ACHN (cell line): ENCODE measurements at regions not wholly inside any gene's neighbourhood (a gene's known extent, or its start where the extent isn't known, plus 50 kb on each side); places are given as distances from the start of the nearest gene placed in this dataset.
"Not testable (repeated sequence)": the region's sequence is repeated elsewhere in the genome, so short reads cannot be mapped to it uniquely, and the experiment has no call there.

Source experiments
- DNase-seq: peaks from one replicate; pipeline ENCODE4 v3.0.0-alpha.2; 2015
- in situ Hi-C: cut with HindIII; loops from 2 replicates; pipeline ENCODE4 v1.10.0; 2017; ENCODE audit warnings: low sequenced_read_pairs, low pct_ligation_motif_present, low pct_unique_long_range_greater_than_20kb

DNA sequence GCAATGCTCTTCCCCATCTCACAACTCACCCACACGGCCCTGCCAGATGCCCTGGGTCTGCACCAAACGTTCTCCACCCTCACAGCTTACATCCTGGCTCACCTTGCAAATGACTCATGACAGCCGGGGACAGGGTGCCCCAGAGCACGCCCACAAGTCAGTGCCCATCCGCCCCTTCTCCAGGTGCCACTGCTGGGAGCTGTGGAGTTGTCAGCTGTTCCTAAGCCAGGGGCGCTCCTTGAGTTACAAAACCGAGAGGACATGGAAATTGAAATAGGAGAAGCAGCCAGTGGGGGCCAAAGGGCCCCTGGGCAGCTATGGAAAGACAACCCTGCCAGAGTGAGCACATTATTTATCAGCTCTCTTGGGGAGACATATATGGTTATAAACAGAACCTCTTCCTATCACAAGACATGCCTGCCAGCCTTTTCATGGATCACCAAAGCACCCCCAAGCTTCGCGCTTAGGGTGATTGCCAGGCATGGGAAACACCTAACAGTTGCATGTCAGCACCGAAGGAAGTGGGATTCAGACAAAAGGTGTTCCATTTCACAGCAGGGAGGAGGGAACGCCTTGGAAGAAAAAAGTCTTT lies 236.8 kb downstream of the LY86 start:
- DNase-seq: no peak
- in situ Hi-C loops: no loop called here

DNA sequence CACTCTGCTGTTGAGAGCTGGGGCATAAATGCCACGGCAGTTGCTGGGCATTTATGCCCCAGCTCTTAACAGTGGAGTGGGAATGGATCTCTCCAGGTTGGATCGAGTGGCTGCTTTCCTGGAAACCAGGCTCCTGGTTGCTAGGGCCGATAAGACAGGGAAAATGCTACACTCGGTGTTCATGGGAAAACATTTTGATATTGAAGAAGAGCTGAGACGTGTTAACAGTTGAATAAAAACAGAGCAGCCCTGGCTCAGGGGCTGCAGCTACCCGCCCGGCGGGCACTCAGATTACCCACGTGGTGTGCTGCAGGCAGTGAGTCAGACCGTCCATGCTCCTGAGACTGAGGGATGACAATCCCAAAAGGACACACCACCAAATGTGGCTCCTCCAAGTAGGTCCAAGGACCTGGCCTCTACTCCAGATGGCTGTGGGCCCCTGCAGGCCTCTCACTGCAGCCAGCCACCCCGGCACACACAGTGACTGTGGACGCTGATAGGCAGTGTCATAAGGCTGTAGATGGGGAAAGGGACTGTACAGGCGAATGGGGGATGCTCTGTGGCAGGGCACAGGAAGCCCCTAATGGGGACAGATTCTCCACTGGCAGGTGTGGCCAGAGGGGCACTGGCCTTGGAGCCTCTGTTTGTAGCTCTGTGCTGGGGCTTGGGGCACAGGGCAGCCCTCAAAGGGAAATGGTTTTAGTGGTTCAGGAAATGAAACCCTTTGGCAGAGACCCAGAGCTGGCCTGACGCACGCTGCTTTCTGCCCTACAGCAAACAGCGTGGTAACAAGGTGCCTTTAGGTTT lies 237.8 kb downstream of the LY86 start:
- DNase-seq: no peak
- in situ Hi-C loops: no loop called here

DNA sequence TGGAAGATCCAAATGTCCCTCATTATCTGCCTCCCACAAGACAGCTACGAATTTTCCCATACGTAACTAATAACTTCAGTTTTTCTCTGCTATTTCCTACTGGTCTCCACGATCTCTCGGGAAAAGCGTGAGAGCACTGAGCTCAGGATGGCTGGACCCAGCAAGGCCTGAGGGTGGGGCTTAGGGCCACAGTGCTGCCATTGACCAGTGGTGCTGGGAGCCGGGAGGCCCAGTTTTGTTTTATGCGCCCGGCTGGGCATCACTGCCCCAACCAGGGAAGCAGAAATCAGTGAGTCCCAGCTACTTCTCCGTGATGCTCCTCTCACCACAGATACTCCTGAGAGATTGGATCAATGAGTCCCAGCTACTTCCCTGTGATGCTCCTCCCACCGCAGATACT lies 238.4 kb downstream of the LY86 start:
- in situ Hi-C loops: no loop called here
- DNase-seq: no peak

DNA sequence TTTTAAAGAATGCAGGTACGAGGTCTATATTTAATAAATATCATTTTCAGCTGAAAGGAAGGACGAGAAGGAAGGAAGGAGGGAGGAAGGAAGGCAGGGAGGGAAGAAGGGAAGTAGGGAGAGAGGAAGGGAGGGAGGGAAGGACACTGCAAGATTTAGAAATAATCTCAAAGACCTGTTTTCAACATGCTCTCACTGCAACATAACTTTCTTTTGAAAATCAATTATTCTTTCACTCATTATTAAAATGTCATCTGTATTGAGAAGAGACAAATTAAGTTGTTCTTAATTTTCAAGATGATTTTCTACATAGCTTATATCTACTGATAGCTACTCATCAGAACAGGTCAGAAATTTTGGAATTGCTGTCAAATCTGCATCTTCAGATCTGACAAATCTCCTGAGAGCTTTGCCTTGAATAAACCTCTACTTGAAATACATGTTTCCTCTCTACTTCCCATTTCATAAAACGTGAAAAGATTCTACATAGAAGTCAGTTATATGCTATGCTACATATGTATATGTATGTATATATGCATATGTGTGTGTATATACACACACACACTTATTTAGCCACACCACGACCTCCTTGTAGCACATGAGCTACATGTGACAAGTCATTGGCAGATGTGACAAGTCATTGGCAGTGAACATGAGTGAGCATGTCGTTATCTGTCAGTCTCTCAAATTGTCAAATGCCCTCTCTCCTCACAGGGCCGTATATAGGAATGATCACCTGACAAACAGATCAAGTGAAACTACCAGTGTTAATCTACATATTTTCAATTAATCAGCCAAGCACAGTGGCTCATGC lies 241.6 kb downstream of the LY86 start:
- no peak for DNase-seq
- in situ Hi-C loops: no loop called here

DNA sequence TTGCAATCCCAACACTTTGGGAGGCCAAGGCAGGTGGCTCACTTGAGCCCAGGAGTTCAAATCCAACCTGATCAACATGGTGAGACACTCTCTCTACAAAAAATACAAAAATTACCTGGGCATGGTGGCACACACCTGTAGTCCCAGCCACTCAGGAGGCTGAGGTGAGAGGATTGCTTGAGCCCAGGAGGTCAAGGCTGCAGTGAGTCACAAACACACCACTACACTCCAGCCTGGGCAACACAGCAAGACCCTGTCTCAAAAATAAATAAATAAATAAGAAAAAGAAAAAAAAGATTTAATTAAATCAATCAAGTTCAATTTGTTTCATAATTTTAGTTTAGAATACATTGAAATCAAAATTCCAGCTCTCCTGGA lies 242.2 kb downstream of the LY86 start:
- DNase-seq, in situ Hi-C loops: not testable (repeated sequence)

DNA sequence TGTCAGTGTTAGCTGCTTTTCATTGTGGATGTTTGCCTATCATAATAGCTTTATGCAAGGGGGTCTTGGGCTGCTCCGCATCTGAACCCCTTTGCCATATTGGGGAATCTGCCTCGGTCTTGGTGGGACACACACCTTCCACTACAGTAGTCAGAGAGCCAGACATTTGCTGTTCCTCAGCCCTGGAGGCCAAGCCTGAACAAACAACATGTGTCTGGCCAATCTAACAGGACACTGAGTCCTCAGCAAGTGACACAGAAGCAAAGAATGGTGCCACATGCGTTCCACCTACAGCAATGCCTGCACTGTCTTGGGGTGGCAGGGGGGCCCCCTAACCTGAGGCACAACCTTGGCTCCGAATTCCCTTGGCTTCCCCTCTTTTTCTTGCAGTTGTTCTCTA lies 243.9 kb downstream of the LY86 start:
- in situ Hi-C loops: no loop called here
- no peak for DNase-seq

DNA sequence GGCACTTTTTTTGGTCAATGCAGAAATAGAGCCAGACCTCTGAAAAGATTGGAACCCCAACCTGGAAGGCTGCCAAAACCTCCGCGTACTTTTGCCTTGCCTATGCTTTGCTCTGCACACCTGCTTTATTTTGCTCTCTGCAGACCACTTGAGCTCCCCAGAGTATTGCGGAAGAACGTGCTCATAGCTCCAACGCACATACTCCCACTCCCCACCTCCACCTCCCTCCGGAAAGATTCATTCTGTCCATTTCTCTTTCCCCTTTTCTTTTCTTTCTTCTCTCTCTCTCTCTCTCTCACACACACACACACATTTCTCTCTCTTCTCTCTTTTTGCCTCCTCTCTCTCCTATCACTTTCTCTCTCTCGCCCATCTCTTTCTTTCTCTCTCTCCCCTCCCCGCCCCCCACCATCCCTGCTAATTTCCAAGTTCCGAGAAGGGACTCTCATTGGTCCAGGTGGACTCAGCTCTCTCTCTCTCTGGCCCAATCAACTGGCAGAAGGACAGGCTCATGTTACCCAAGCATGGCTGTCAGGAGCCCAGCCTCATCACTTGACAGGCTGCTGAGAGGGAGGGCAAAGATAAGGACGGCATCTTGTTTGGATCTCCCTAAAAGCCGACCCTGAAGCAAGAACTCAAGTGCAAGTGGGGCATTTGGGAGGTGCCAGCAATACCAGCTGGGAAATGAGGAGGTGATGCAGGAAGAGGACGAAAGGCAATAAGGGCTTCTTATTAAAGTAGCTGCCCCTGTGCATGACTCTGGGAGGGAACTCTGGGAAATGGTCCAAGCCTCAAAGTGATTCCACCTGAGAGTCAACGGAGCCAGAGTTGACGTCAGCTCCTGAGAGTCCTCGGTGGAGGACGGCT lies 246.1 kb downstream of the LY86 start:
- no peak for DNase-seq

DNA sequence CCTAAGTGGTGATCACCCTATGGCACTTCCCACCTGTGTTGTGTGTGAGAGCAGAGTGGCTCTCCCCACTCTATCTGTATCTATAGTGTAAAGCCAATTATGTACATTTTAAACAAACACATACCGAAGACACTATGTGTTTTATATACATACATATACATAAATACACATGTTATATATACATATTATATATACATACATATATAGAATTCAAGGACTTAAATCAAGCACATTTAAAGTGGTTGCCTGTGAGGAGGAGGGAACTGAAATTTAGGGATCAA lies 246.6 kb downstream of the LY86 start:
- in situ Hi-C loops: no loop called here
- DNase-seq: no peak

More for the DNA sequence above, 246.1 kb downstream of the LY86 start:
- in situ Hi-C loops: no loop called here

DNA sequence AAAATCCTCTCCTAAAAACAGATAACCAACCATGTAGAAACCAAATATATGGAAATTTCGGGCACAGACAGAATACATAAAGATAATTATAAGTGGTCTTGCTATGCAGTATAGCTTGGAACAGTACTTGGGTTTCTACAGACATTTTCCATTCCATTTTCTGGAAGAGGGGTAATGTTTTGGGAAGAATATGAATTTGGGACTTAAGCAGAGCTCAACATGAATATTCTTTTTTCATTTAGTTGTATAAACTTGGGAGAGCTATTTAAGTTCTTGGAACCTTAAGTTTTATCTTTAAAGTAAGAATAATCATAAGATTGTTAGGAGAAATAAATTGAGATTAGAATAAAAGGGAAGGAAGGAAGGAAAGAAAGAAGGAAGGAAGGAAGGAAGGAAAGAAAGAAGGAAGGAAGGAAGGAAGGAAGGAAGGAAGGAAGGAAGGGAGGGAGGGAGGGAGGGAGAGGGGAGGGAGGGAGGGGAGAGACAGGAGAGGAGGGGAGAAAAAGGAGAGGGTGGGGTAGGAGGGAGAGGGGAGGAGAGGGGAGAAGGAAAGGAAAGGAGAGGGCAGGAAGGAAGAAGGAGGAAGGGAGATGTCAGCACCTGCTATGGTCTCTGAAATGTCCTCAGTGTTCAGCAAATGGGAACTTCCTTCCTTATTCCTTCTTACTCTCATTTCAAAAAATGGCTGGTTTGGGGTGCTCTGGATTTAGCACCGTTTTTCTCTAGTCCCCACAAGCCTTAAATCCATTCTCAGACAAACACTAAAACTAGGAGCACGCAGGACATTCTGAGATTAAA lies 248.3 kb downstream of the LY86 start:
- DNase-seq: no peak
- in situ Hi-C loops: no loop called here

DNA sequence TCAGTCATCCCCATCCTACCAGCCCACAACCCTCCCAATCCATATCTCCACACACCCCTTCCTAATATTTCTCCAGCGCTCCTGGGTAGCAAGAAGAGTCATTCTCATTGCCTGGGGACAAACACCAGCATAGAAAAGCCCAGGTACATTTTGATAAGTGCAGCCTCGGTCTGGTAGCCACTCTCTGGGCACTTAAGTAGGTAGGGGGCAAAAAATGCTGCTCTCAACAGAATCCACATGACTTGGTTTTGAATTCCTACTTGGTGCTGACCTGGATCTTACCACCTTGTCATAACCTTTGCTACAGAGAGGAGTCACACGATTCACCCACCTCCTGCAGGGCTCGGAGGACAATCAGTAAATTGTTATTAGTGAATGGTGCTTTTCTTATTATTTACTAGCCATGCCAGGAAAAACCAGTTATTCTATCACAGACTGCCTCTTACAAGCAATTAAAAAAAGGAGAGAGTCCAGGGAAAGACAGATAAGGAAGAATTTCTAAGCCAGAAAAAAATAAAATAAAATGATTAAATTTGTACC lies 249.1 kb downstream of the LY86 start:
- in situ Hi-C loops: no loop called here
- no peak for DNase-seq

DNA sequence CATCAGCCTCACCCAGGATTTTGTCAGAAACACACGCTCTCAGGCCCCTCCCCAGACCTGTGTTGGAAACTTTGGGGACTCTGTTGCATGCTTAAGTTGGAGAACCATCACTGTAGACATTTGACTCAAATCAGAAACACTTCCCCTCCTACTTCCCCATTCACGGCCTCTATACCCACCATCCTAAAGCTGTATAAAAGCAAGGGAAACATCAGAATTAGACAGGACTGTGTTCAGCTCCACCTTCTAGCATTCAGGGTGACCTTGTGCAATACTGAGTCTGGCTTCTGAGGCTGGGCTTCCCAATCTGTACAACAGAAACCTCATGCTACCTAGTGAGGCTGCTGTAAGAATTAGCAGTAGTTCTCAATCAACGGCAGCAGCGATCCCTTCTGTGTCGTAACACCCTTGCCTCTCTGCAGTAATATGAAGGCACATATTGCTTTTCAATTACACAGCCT lies 252.3 kb downstream of the LY86 start:
- no peak for DNase-seq
- in situ Hi-C loops: no loop called here

DNA sequence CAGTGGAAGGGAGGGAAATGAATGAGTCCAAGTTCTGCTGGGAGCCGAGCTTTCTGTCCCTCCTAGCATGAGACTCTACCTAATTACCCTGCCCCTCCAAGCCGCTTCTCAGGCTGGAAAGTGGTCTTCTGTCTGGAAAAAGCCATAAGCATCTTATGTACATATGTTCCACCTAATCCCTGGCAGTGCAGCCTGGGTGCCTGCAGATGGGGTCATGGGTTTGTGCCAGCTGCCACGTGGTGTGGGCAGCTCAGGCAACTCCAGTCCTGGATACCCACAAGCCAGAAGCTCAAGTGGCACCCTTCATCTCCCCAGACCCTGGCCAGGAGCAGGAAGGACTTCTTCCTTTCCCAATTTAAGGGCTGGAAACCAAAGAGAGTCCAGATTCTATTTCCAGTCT lies 253.1 kb downstream of the LY86 start:
- no peak for DNase-seq
- in situ Hi-C loops: no loop called here

DNA sequence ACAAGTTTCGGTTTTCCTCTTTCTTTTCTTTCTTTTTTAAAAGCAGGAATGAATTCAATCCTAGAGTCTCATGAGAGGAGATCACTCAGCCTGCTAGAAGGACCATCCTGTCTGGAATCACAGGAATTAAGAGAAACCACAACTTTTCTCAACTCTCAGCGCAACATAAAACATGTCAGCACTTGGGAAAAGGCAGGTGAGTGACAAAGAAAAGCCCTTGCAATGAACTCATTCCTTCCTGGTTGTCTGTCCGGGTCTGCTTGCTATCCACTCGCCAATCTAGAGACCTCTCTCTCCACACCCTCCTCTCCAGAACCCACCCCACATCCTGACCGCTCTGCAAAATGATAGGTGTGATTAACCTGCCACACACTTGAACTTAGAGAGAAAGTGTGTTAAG lies 253.8 kb downstream of the LY86 start:
- in situ Hi-C loops: no loop called here
- DNase-seq: no peak

DNA sequence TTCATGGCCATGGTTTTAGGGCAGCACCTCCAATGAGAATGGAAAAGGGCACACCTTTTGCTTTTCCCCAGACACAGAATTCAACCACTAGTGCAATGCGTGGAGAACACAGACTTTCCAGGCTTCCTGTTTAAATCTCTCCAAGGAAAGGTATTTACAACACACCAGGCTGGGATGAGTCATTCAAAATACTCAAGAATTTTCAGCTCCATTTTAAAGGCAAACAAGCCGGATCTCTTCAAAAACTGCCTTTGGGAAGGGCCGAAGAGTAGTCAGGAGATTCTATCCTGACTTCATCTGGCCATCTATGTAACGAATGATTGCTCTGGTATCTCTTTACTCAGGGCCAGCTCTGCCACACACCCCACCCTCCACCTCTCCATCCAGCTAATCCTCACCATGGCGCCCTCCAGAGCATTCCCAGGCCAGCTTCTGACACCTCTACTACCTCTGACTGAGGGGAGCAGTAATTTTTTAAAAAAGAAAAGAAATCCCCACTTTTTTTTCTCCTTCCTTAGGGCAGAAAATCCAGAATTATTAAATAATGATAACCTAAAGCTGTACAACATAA lies 254.6 kb downstream of the LY86 start:
- in situ Hi-C loops: no loop called here
- peak; percentile 8 for DNase-seq

DNA sequence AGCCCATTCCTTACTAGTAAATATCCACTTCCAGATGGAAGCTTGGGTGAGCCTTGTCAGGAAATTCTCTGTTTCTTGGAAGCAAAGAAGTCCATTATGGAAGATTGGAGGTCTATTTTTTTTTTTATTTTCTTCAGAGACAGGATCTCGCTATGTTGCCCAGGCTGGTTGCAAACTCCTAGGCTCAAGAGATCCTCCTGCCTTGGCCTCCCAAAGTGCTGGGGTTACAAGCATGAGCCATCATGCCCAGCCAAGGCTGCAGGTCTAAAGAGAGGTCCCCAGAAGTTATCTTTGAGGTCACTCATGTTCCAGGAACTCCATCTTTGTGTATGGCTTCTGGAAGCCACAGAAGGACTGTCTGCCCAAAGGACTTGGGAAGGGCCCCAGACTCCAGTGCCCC lies 255.3 kb downstream of the LY86 start:
- DNase-seq: no peak
- in situ Hi-C loops: no loop called here

DNA sequence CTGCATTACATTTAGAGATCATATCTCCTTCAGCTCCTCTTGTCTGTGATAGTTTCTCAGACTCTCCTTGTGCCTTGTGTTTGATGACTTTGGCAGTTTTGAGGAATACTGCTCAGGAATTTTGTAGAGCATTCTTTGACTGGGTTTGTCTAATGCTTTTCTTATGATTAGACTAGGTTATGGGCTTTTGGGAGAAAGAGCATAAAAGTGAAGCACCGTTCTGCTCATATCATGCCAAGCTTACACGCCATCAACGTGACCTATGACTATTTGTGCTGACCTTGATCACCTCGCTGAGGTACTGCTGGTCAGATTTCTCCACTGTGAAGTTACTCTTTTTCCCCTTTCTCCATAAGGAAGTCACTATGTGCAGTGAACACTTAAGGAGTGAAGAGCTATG lies 256.0 kb downstream of the LY86 start:
- in situ Hi-C loops: no loop called here
- no peak for DNase-seq

DNA sequence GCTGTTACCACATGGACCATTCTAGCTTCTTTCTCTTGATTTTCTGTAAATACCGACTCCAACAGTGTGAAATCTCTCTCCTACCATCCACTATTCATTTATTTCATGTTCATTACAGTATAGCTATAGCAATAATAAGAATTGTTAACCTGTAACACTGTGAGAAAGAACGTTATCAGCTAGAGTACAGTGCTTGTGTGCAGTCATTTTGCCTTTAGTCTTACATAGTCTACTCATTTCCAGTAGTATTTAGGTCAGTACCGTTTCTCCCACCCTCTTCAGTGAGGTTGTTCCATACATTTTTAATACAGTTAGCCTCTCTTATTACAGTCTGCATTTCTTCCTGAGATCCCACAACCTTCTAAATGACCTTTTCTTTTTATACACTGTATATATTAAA lies 257.1 kb downstream of the LY86 start:
- in situ Hi-C loops: no loop called here
- no peak for DNase-seq

DNA sequence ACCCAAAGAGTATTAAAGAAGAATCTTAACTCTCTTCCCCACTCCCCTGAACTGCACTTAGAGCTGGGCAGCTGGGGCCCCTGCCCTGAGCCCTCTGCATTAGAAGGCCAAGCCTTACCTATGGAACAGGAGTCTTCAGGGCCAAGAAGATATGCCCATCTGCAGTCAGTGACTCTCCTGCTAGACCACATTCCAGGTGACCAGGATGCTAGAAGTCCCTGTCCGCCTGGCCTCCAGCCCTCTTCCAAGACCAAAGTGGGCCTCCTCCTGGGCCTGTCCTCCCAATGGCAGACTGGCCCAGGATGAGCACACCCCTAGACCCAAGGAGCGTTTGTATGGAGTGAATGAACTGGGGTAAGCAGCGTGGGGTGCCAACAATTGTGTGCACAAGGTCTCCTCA lies 259.1 kb downstream of the LY86 start:
- no peak for DNase-seq
- in situ Hi-C loops: no loop called here
